Fibroblast of skin of right biceps (primary cell): ENCODE measurements at regions not wholly inside any gene's neighbourhood (a gene's known extent, or its start where the extent isn't known, plus 50 kb on each side); places are given as distances from the start of the nearest gene placed in this dataset.
A peak's percentile ranks its signal among the peaks of the same experiment; 100 is the strongest.

Experiments
- DNase-seq: peaks from one replicate; pipeline ENCODE4 v3.0.0-alpha.2; 2013

GRCh38 chr20:6482486-6482885, 285.0 kb upstream of the BMP2 start:
- no peak for DNase-seq

- no peak for DNase-seq
Measured at GRCh38 chr20:6480328-6481200, 286.9 kb upstream of the BMP2 start.

GRCh38 chr20:6473197-6473596, 294.3 kb upstream of the BMP2 start:
- DNase-seq = no peak

- DNase-seq = no peak
Measured at GRCh38 chr20:6471871-6472270, 295.6 kb upstream of the BMP2 start.

- DNase-seq = no peak
Measured at GRCh38 chr20:6471110-6471647, 296.3 kb upstream of the BMP2 start.

GRCh38 chr20:6469695-6470094, 297.8 kb upstream of the BMP2 start:
- DNase-seq = no peak

GRCh38 chr20:6468423-6469116, 298.9 kb upstream of the BMP2 start:
- no peak for DNase-seq

- DNase-seq = no peak
Measured at GRCh38 chr20:6467562-6467961, 299.9 kb upstream of the BMP2 start.

GRCh38 chr20:6466075-6466810, 301.2 kb upstream of the BMP2 start:
- peak; percentile 11 for DNase-seq

- no peak for DNase-seq
Measured at GRCh38 chr20:6450841-6451240, 316.6 kb upstream of the BMP2 start.

- no peak for DNase-seq
Measured at GRCh38 chr20:6440443-6440799, 317.6 kb upstream of the FERMT1 start.

- DNase-seq = no peak
Measured at GRCh38 chr20:6439737-6440442, 317.1 kb upstream of the FERMT1 start.

- no peak for DNase-seq
Measured at GRCh38 chr20:6434131-6434530, 311.3 kb upstream of the FERMT1 start.

- no peak for DNase-seq
Measured at GRCh38 chr20:6430381-6430780, 307.6 kb upstream of the FERMT1 start.

- DNase-seq = no peak
Measured at GRCh38 chr20:6426287-6426891, 303.6 kb upstream of the FERMT1 start.

GRCh38 chr20:6421321-6422248, 298.8 kb upstream of the FERMT1 start:
- no peak for DNase-seq

GRCh38 chr20:6420336-6420735, 297.5 kb upstream of the FERMT1 start:
- no peak for DNase-seq

GRCh38 chr20:6418732-6419131, 295.9 kb upstream of the FERMT1 start:
- no peak for DNase-seq

- no peak for DNase-seq
Measured at GRCh38 chr20:6416371-6416770, 293.5 kb upstream of the FERMT1 start.

- no peak for DNase-seq
Measured at GRCh38 chr20:6411651-6412050, 288.8 kb upstream of the FERMT1 start.

- no peak for DNase-seq
Measured at GRCh38 chr20:6410721-6411120, 287.9 kb upstream of the FERMT1 start.
